ENCODE measurements at regions not wholly inside any gene's neighbourhood (a gene's known extent, or its start where the extent isn't known, plus 50 kb on each side); places are given as distances from the start of the nearest gene placed in this dataset.

- TF ChIP-seq, protein P1, sequence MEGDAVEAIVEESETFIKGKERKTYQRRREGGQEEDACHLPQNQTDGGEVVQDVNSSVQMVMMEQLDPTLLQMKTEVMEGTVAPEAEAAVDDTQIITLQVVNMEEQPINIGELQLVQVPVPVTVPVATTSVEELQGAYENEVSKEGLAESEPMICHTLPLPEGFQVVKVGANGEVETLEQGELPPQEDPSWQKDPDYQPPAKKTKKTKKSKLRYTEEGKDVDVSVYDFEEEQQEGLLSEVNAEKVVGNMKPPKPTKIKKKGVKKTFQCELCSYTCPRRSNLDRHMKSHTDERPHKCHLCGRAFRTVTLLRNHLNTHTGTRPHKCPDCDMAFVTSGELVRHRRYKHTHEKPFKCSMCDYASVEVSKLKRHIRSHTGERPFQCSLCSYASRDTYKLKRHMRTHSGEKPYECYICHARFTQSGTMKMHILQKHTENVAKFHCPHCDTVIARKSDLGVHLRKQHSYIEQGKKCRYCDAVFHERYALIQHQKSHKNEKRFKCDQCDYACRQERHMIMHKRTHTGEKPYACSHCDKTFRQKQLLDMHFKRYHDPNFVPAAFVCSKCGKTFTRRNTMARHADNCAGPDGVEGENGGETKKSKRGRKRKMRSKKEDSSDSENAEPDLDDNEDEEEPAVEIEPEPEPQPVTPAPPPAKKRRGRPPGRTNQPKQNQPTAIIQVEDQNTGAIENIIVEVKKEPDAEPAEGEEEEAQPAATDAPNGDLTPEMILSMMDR (IDR thresholded peaks at IDR 0.05; ENCODE audit: low read depth, low read length, poor library complexity, severe bottlenecking) = no peak
- TF ChIP-seq EZH2phosphoT487 (IDR thresholded peaks at IDR 0.05; ENCODE audit: borderline replicate concordance, low read length) = no peak
Observed at GRCh38 chr6:122005661-122006060, 393.8 kb upstream of the HSF2 start.

All from DOHH2 (cell line).